ENCODE measurements at regions not wholly inside any gene's neighbourhood (a gene's known extent, or its start where the extent isn't known, plus 50 kb on each side); places are given as distances from the start of the nearest gene placed in this dataset.
"Not testable (repeated sequence)": the region's sequence is repeated elsewhere in the genome, so short reads cannot be mapped to it uniquely, and the experiment has no call there.

- Histone ChIP-seq H3K36me3 (no peaks in the 10 kb centered on the region), H3K4me1 (no peaks in the 10 kb centered on the region), H3K27me3 (no peaks in the 10 kb centered on the region), H3K9me3 (peaks cover 0 to 5% (median 0%) of the 10 kb centered on the region in 4 donors), H3K4me3 (no peak overlapping the region), H3K27ac (no peak overlapping the region)
- no peak for DNase-seq (ENCODE audit: low spot score in 2 of 2)
- no peak for TF ChIP-seq POLR2A (IDR thresholded peaks at IDR 0.05)
- TF ChIP-seq EP300 (IDR thresholded peaks at IDR 0.05) = no peak
- TF ChIP-seq CTCF (IDR thresholded peaks at IDR 0.05) = no peak
- 92 to 100% methylated on average over 1 of the region's 1 CpG for WGBS, 2 donors
Observed at GRCh38 chr3:66831931-66832330, 166.2 kb upstream of the KBTBD8 start.

DNA sequence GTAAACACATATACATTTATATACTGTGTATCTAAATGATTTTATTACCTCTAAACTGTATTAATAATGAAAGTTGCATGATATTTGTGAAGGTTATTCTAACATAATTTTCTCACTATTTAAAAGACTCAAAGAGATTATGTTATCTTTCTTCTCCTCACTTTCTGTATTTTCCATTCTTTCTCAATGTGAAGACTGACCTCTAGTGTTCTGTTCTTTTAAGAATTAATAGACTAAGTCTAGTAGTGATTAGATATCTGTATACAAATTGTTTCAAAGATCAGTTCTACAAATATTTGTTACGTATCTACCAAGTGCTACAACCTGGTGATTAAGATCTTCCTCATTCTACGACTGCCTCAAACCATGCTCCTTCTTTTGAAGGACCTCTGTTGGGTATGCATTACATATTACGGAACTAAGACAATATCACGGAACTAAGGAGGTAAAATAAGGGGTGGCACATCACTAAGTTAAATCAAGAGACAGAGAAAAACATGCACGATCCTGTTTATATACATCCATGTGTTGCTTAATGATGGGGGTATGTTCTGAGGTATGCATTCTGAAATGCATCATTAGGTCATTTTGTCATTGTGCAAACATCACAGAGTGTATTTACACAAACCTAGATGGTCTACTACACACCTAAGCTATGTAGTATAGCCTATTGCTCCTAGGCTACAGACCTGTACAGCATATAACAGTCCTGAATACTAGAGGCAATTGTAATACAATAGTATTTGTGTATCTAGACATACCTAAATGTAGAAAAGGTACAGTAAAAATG lies 161.5 kb upstream of the KBTBD8 start:
- 71 to 73% methylated on average over 5 of the region's 5 CpGs for WGBS, 2 donors
- TF ChIP-seq CTCF (IDR thresholded peaks at IDR 0.05) (peak in 4 of 5 experiments; percentile 17 to 42 (median 30)), EP300 (IDR thresholded peaks at IDR 0.05) (no peak), POLR2A (IDR thresholded peaks at IDR 0.05) (no peak)
- no peak overlapping the region for H3K27ac ChIP-seq
- DNase-seq (ENCODE audit: low spot score in 2 of 2) = no peak
- H3K27me3 ChIP-seq = no peaks in the 10 kb centered on the region
- no peaks in the 10 kb centered on the region for H3K36me3 ChIP-seq
- H3K4me1 ChIP-seq = no peaks in the 10 kb centered on the region
- H3K4me3 ChIP-seq = no peak overlapping the region
- peaks cover 0 to 5% (median 0%) of the 10 kb centered on the region in 4 donors for H3K9me3 ChIP-seq

DNA sequence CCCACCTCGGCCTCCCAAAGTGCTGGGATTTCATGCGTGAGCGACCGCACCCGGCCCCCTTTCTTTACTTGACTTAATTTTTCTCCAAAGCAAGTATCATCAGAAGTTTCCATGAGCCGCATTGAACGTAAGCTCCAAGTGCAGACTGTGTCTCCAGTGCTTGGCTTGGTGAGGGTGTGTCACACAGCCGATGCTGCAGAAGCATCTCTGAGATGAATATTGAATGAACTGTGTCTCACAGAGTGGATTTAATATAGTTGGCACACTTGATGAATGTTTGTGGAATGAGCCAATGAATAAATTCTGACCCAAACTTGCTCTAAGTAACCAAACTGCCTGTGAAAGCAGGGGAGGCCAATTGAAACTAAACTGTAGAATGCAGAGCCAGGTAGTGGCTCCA lies 159.4 kb upstream of the KBTBD8 start:
- no peak for DNase-seq (ENCODE audit: low spot score in 2 of 2)
- no peak overlapping the region for H3K27ac ChIP-seq
- WGBS, 2 donors = 90 to 91% methylated on average over 8 of the region's 8 CpGs
- H3K36me3 ChIP-seq = no peaks in the 10 kb centered on the region
- no peaks in the 10 kb centered on the region for H3K9me3 ChIP-seq
- no peak for TF ChIP-seq EP300 (IDR thresholded peaks at IDR 0.05)
- TF ChIP-seq POLR2A (IDR thresholded peaks at IDR 0.05) = no peak
- no peak for TF ChIP-seq CTCF (IDR thresholded peaks at IDR 0.05)
- no peak overlapping the region for H3K4me3 ChIP-seq
- no peaks in the 10 kb centered on the region for H3K4me1 ChIP-seq
- H3K27me3 ChIP-seq = no peaks in the 10 kb centered on the region

DNA sequence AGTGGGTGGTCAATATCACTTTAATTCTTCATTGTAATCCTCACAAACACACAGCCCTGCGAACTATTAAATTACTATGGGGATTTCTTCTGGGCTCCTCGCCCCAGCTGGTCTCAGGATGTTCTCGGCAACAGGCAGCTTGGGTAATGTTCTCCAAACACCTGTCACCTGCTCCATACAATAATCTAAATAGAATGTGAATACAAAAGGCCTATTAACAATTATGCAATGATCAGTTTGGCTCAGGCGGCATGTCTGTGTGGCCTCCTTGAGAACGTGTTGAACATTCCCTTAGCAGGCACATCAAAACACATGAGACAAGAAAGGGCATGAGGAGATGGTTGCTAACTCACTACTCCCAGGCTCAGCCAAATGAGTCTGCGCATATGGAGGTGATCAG lies 158.6 kb upstream of the KBTBD8 start:
- Histone ChIP-seq H3K4me1 (no peaks in the 10 kb centered on the region), H3K27me3 (no peaks in the 10 kb centered on the region), H3K4me3 (no peak overlapping the region), H3K27ac (no peak overlapping the region), H3K36me3 (no peaks in the 10 kb centered on the region), H3K9me3 (no peaks in the 10 kb centered on the region)
- TF ChIP-seq POLR2A (IDR thresholded peaks at IDR 0.05) = no peak
- no peak for TF ChIP-seq EP300 (IDR thresholded peaks at IDR 0.05)
- no peak for TF ChIP-seq CTCF (IDR thresholded peaks at IDR 0.05)
- 70 to 73% methylated on average over 6 of the region's 6 CpGs for WGBS, 2 donors
- DNase-seq (ENCODE audit: low spot score in 2 of 2) = no peak

- H3K9me3 ChIP-seq; H3K27ac ChIP-seq; DNase-seq (ENCODE audit: low spot score in 2 of 2); H3K27me3 ChIP-seq; H3K4me1 ChIP-seq; H3K36me3 ChIP-seq; H3K4me3 ChIP-seq: not testable (repeated sequence)
- WGBS, 2 donors = 87 to 89% methylated on average over 18 of the region's 18 CpGs
Observed at GRCh38 chr3:66842761-66843464, 155.2 kb upstream of the KBTBD8 start.
